ENCODE measurements at regions not wholly inside any gene's neighbourhood (a gene's known extent, or its start where the extent isn't known, plus 50 kb on each side); places are given as distances from the start of the nearest gene placed in this dataset.

GRCh38 chr7:35501681-35502080 lies 193.3 kb downstream of the HERPUD2 start:
- DNase-seq (ENCODE audit: low spot score): no peak

GRCh38 chr7:35499226-35499625 lies 195.7 kb downstream of the HERPUD2 start:
- no peak for DNase-seq (ENCODE audit: low spot score)

GRCh38 chr7:35498416-35498815 lies 196.5 kb downstream of the HERPUD2 start:
- no peak for DNase-seq (ENCODE audit: low spot score)

GRCh38 chr7:35495844-35496243 lies 199.1 kb downstream of the HERPUD2 start:
- no peak for DNase-seq (ENCODE audit: low spot score)

GRCh38 chr7:35495377-35495776 lies 199.6 kb downstream of the HERPUD2 start:
- no peak for DNase-seq (ENCODE audit: low spot score)

- DNase-seq (ENCODE audit: low spot score): no peak
Measured at GRCh38 chr7:35494407-35494806, 200.5 kb downstream of the HERPUD2 start.

- DNase-seq (ENCODE audit: low spot score): no peak
Measured at GRCh38 chr7:35492451-35493175, 202.3 kb downstream of the HERPUD2 start.

GRCh38 chr7:35491233-35491632 lies 203.7 kb downstream of the HERPUD2 start:
- DNase-seq (ENCODE audit: low spot score): no peak

GRCh38 chr7:35487841-35488240 lies 207.1 kb downstream of the HERPUD2 start:
- no peak for DNase-seq (ENCODE audit: low spot score)

GRCh38 chr7:35487402-35487801 lies 207.5 kb downstream of the HERPUD2 start:
- no peak for DNase-seq (ENCODE audit: low spot score)

- no peak for DNase-seq (ENCODE audit: low spot score)
Measured at GRCh38 chr7:35485436-35485835, 209.5 kb downstream of the HERPUD2 start.

- DNase-seq (ENCODE audit: low spot score): no peak
Measured at GRCh38 chr7:35483568-35483967, 211.4 kb downstream of the HERPUD2 start.

GRCh38 chr7:35482231-35482630 lies 212.7 kb downstream of the HERPUD2 start:
- no peak for DNase-seq (ENCODE audit: low spot score)

GRCh38 chr7:35480806-35481205 lies 214.1 kb downstream of the HERPUD2 start:
- no peak for DNase-seq (ENCODE audit: low spot score)

- DNase-seq (ENCODE audit: low spot score): no peak
Measured at GRCh38 chr7:35477609-35478008, 217.3 kb downstream of the HERPUD2 start.

- no peak for DNase-seq (ENCODE audit: low spot score)
Measured at GRCh38 chr7:35474100-35474499, 220.2 kb upstream of the TBX20 start.

- DNase-seq (ENCODE audit: low spot score): no peak
Measured at GRCh38 chr7:35468606-35469005, 214.7 kb upstream of the TBX20 start.

- DNase-seq (ENCODE audit: low spot score): no peak
Measured at GRCh38 chr7:35467456-35467978, 213.6 kb upstream of the TBX20 start.

- no peak for DNase-seq (ENCODE audit: low spot score)
Measured at GRCh38 chr7:35465791-35466336, 212.0 kb upstream of the TBX20 start.

- DNase-seq (ENCODE audit: low spot score): no peak
Measured at GRCh38 chr7:35463751-35464150, 209.9 kb upstream of the TBX20 start.

GRCh38 chr7:35463176-35463700 lies 209.3 kb upstream of the TBX20 start:
- DNase-seq (ENCODE audit: low spot score): no peak

GRCh38 chr7:35454575-35455385 lies 200.9 kb upstream of the TBX20 start:
- DNase-seq (ENCODE audit: low spot score): no peak

All from GM03348 (cell line).